ENCODE measurements at regions not wholly inside any gene's neighbourhood (a gene's known extent, or its start where the extent isn't known, plus 50 kb on each side); places are given as distances from the start of the nearest gene placed in this dataset.
"Not testable (repeated sequence)": the region's sequence is repeated elsewhere in the genome, so short reads cannot be mapped to it uniquely, and the experiment has no call there.

GRCh38 chr16:59590845-59591244 lies 856.7 kb upstream of the GOT2 start:
- DNase-seq, result no peak

GRCh38 chr16:59586331-59586730 lies 852.2 kb upstream of the GOT2 start:
- no peak for DNase-seq

GRCh38 chr16:59574296-59574695 lies 840.2 kb upstream of the GOT2 start:
- DNase-seq, result no peak

- no peak for DNase-seq
Observed at GRCh38 chr16:59573528-59574271, 839.6 kb upstream of the GOT2 start.

- DNase-seq, result no peak
Observed at GRCh38 chr16:59567496-59567895, 833.4 kb upstream of the GOT2 start.

GRCh38 chr16:59566446-59566845 lies 832.3 kb upstream of the GOT2 start:
- peak; percentile 6 to 79 for DNase-seq

GRCh38 chr16:59558679-59559078 lies 824.6 kb upstream of the GOT2 start:
- DNase-seq, result no peak

GRCh38 chr16:59552164-59552563 lies 818.0 kb upstream of the GOT2 start:
- no peak for DNase-seq

- no peak for DNase-seq
Observed at GRCh38 chr16:59545721-59546120, 811.6 kb upstream of the GOT2 start.

- no peak for DNase-seq
Observed at GRCh38 chr16:59543641-59544040, 809.5 kb upstream of the GOT2 start.

- DNase-seq, result no peak
Observed at GRCh38 chr16:59540621-59541020, 806.5 kb upstream of the GOT2 start.

GRCh38 chr16:59535298-59535697 lies 801.2 kb upstream of the GOT2 start:
- no peak for DNase-seq

- DNase-seq, result no peak
Observed at GRCh38 chr16:59527206-59527997, 793.3 kb upstream of the GOT2 start.

GRCh38 chr16:59522826-59523225 lies 788.7 kb upstream of the GOT2 start:
- no peak for DNase-seq

GRCh38 chr16:59518721-59519120 lies 784.6 kb upstream of the GOT2 start:
- DNase-seq, result not testable (repeated sequence)

- no peak for DNase-seq
Observed at GRCh38 chr16:59514651-59515050, 780.5 kb upstream of the GOT2 start.

- DNase-seq, result no peak
Observed at GRCh38 chr16:59510008-59510424, 775.9 kb upstream of the GOT2 start.

GRCh38 chr16:59500601-59501000 lies 766.5 kb upstream of the GOT2 start:
- no peak for DNase-seq

- DNase-seq, result no peak
Observed at GRCh38 chr16:59487067-59487466, 753.0 kb upstream of the GOT2 start.

GRCh38 chr16:59484833-59485516 lies 750.9 kb upstream of the GOT2 start:
- DNase-seq, result no peak

- DNase-seq, result no peak
Observed at GRCh38 chr16:59478838-59479237, 744.7 kb upstream of the GOT2 start.

- DNase-seq, result no peak
Observed at GRCh38 chr16:59470556-59470955, 736.4 kb upstream of the GOT2 start.

- DNase-seq, result no peak
Observed at GRCh38 chr16:59469266-59469665, 735.1 kb upstream of the GOT2 start.

GRCh38 chr16:59463776-59464175 lies 729.7 kb upstream of the GOT2 start:
- no peak for DNase-seq
